HepG2 (cell line): ENCODE measurements at regions not wholly inside any gene's neighbourhood (a gene's known extent, or its start where the extent isn't known, plus 50 kb on each side); places are given as distances from the start of the nearest gene placed in this dataset.

Source experiments
- ATAC-seq: fragments of 200-7000 bp; cut with Tn5 transposase; 3 replicates; pipeline ENCODE4 v1.9.1; 2020; ENCODE audit warnings: mild to moderate bottlenecking, moderate library complexity
- BruUV-seq: library from RNA; stranded (reverse); fragments of 400-500 nt; replicated peaks from 2 replicates; lab custom pipeline; 2021; lab: Mats Ljungman, UMichigan
- CTCF ChIA-PET: fragments of 300-600 bp; formaldehyde crosslinking; extraction: SDS; loops from one replicate; lab custom pipeline; 2021; ENCODE audit warnings: low total read pairs, inconsistent platforms, low intra/inter-chr PET ratio; lab: Yijun Ruan, JAX
- POLR2A ChIA-PET: fragments of 350-600 bp; sonication (Branson Sonifier 250); formaldehyde crosslinking; loops from one replicate; lab custom pipeline; 2020; ENCODE audit warnings: antibody characterized with exemption, inconsistent platforms; lab: Yijun Ruan, JAX
- DNase-seq: peaks from one replicate; pipeline ENCODE4 v3.0.0-alpha.2; 2015; ENCODE audit warnings: low spot score
- FAIRE-seq: peaks from 3 replicates; lab custom pipeline; 2011; peaks lifted over from hg19 to GRCh38; lab: Jason Lieb, UNC
- H2AFZ ChIP-seq: one replicate; pipeline ENCODE4 v1.6.1; 2011; ENCODE audit warnings: low read length, inconsistent platforms
- H3K27ac ChIP-seq: fragments of 300-600 bp; 3 replicates; pipeline ENCODE4 v1.8.0; 2011; ENCODE audit warnings: mixed run types, mild to moderate bottlenecking, mixed read lengths, low read length, inconsistent platforms; ENCODE audit not compliant: insufficient read depth; ENCODE audit errors: extremely low read length
- H3K27me3 ChIP-seq, 2 experiments: fragments of 200-600 bp in 1 of 2; 2 replicates in 1 of 2; 3 replicates in 1 of 2; pipeline versions ENCODE4 v1.6.0 to v1.8.0; 2011; ENCODE audit warnings: low read length in 2 of 2, mild to moderate bottlenecking in 2 of 2, moderate library complexity in 2 of 2, inconsistent platforms in 1 of 2; ENCODE audit not compliant: insufficient read depth in 2 of 2, control insufficient read depth in 1 of 2
- H3K36me3 ChIP-seq, 2 experiments: fragments of 200-600 bp in 1 of 2; replicated peaks in 1 of 2; 2 replicates in 1 of 2; 3 replicates in 1 of 2; pipeline versions ENCODE4 v1.5.1 to v1.8.0; 2011; ENCODE audit warnings: low read length in 2 of 2, inconsistent platforms in 1 of 2; ENCODE audit not compliant: insufficient read depth in 2 of 2, control insufficient read depth in 1 of 2
- H3K4me1 ChIP-seq: 2 replicates; pipeline ENCODE4 v1.5.1; 2012; ENCODE audit warnings: low read length, inconsistent platforms; ENCODE audit not compliant: insufficient read depth
- H3K4me2 ChIP-seq: 2 replicates; pipeline ENCODE4 v1.6.0; 2011; ENCODE audit warnings: low read depth, low read length, inconsistent platforms
- H3K4me3 ChIP-seq, 3 experiments: fragments of 200-600 bp in 1 of 3; sonication (generic), shearing (Covaris generic) in 1 of 3; replicated peaks in 1 of 3; 2 replicates each; pipeline ENCODE4 v1.5.1; 2011 to 2016; ENCODE audit warnings: low read length in 3 of 3, inconsistent platforms in 2 of 3, low read depth in 2 of 3, mild to moderate bottlenecking in 2 of 3, control low read depth in 1 of 3, mixed read lengths in 1 of 3; ENCODE audit not compliant: insufficient read depth in 1 of 3
- H3K79me2 ChIP-seq: one replicate; pipeline ENCODE4 v1.6.1; 2011; ENCODE audit warnings: low read length, inconsistent platforms; ENCODE audit not compliant: insufficient read depth
- H3K9ac ChIP-seq: 2 replicates; pipeline ENCODE4 v1.6.0; 2011; ENCODE audit warnings: mild to moderate bottlenecking, low read depth, low read length, inconsistent platforms; ENCODE audit not compliant: insufficient read depth
- H3K9me3 ChIP-seq: 2 replicates; pipeline ENCODE4 v1.5.1; 2012; ENCODE audit warnings: mild to moderate bottlenecking, low read length
- H4K20me1 ChIP-seq: 2 replicates; pipeline ENCODE4 v1.6.0; 2011; ENCODE audit warnings: inconsistent platforms, mild to moderate bottlenecking, low read length, moderate library complexity; ENCODE audit not compliant: insufficient read depth
- FLYWCH1 ChIP-seq: sonication (generic); formaldehyde crosslinking; IDR thresholded peaks from 2 replicates; pipeline ENCODE4 v1.8.1; 2023; ENCODE audit warnings: mild to moderate bottlenecking, missing genetic modification reagents
- FOXK2 ChIP-seq: fragments of 450-650 bp; IDR thresholded peaks from 2 replicates; pipeline ENCODE4 v1.6.1; 2016
- GATAD1 ChIP-seq: IDR thresholded peaks from 2 replicates; pipeline ENCODE4 v1.6.1; 2016; ENCODE audit warnings: missing genetic modification reagents, missing compliant biosample characterization
- HDAC1 ChIP-seq: sonication (generic); formaldehyde crosslinking; IDR thresholded peaks from 2 replicates; pipeline ENCODE4 v1.5.1; 2020; ENCODE audit warnings: mild to moderate bottlenecking, missing genetic modification reagents
- HOXA9 ChIP-seq: sonication (generic); formaldehyde crosslinking; IDR thresholded peaks from 2 replicates; pipeline ENCODE4 v1.8.1; 2022; ENCODE audit warnings: missing genetic modification reagents, mild to moderate bottlenecking, moderate library complexity, borderline replicate concordance
- KDM6A ChIP-seq: IDR thresholded peaks from 2 replicates; pipeline ENCODE4 v1.6.1; 2016; ENCODE audit warnings: low read depth
- MAFF ChIP-seq: IDR thresholded peaks from 2 replicates; pipeline ENCODE4 v1.6.1; 2011; ENCODE audit warnings: low read depth, low read length, improper control_type of control experiment
- MBD4 ChIP-seq: IDR thresholded peaks from 2 replicates; pipeline ENCODE4 v1.6.1; 2012; ENCODE audit warnings: low read length, inconsistent platforms, borderline replicate concordance
- MEIS2 ChIP-seq: sonication (generic); formaldehyde crosslinking; IDR thresholded peaks from 2 replicates; pipeline ENCODE4 v1.9.0; 2021; ENCODE audit warnings: mild to moderate bottlenecking, missing genetic modification reagents
- MIXL1 ChIP-seq: IDR thresholded peaks from 2 replicates; pipeline ENCODE4 v1.6.1; 2016
- NBN ChIP-seq: fragments of 450-650 bp; conservative IDR thresholded peaks from 2 replicates; pipeline ENCODE4 v1.6.1; 2017
- NKX3-1 ChIP-seq: sonication (generic); formaldehyde crosslinking; IDR thresholded peaks from 2 replicates; pipeline ENCODE4 v1.5.0; 2020; ENCODE audit warnings: missing genetic modification reagents
- NR2C2 ChIP-seq: sonication (generic); formaldehyde crosslinking; IDR thresholded peaks from 2 replicates; pipeline ENCODE4 v1.4.0; 2020; ENCODE audit warnings: missing genetic modification reagents, mild to moderate bottlenecking, moderate library complexity, borderline replicate concordance
- SMARCE1 ChIP-seq: fragments of 450-650 bp; IDR thresholded peaks from 2 replicates; pipeline ENCODE4 v1.6.1; 2017; ENCODE audit warnings: borderline replicate concordance
- SRSF9 ChIP-seq: fragments of 200-400 bp; formaldehyde crosslinking; IDR thresholded peaks from 2 replicates; pipeline ENCODE4 v1.6.1; 2018; ENCODE audit warnings: borderline replicate concordance, mild to moderate bottlenecking, low read depth, low read length; ENCODE audit not compliant: insufficient read depth, poor library complexity, severe bottlenecking
- TBX2 ChIP-seq: sonication (generic); formaldehyde crosslinking; IDR thresholded peaks from 2 replicates; pipeline ENCODE4 v1.5.0; 2020; ENCODE audit warnings: missing genetic modification reagents, mild to moderate bottlenecking, borderline replicate concordance
- ZFP36L2 ChIP-seq: sonication (generic); formaldehyde crosslinking; IDR thresholded peaks from 2 replicates; pipeline ENCODE4 v1.4.0; 2020; ENCODE audit warnings: missing genetic modification reagents
- ZMYM2 ChIP-seq: sonication (generic); formaldehyde crosslinking; IDR thresholded peaks from 2 replicates; pipeline ENCODE4 v1.8.0; 2022; ENCODE audit warnings: mild to moderate bottlenecking, missing genetic modification reagents
- ZNF317 ChIP-seq: sonication (generic); formaldehyde crosslinking; IDR thresholded peaks from 2 replicates; pipeline ENCODE4 v1.5.0; 2020; ENCODE audit warnings: mild to moderate bottlenecking, missing genetic modification reagents
- ZNF326 ChIP-seq: sonication (generic); formaldehyde crosslinking; IDR thresholded peaks from 2 replicates; pipeline ENCODE4 v1.4.0; 2020; ENCODE audit warnings: missing genetic modification reagents, borderline replicate concordance
- ZNF329 ChIP-seq: sonication (generic); formaldehyde crosslinking; IDR thresholded peaks from 2 replicates; pipeline ENCODE4 v1.9.0; 2021; ENCODE audit warnings: low read depth, mild to moderate bottlenecking, missing genetic modification reagents
- ZNF652 ChIP-seq: IDR thresholded peaks from 2 replicates; pipeline ENCODE4 v1.6.1; 2016; ENCODE audit warnings: low read depth, borderline replicate concordance
- ZNF761 ChIP-seq: sonication (generic); formaldehyde crosslinking; conservative IDR thresholded peaks from 2 replicates; pipeline ENCODE4 v1.4.0; 2020; ENCODE audit warnings: mild to moderate bottlenecking, missing genetic modification reagents
- WGBS: methylation state at CpG from one replicate; pipeline ENCODE4 v1.1.6; 2017; ENCODE audit warnings: low lambda C conversion rate; 5-methylcytosine and 5-hydroxymethylcytosine counted together
- in situ Hi-C: cut with HindIII; loops from 2 replicates; pipeline ENCODE4 v1.10.0; 2017; ENCODE audit warnings: low pct_unique_long_range_greater_than_20kb; ENCODE audit not compliant: extremely low pct_ligation_motif_present
- intact Hi-C: fragments of 100-400 bp; cut with micrococcal nuclease; formaldehyde crosslinking; loops from one replicate; pipeline ENCODE4 v1.10.0; 2022; ENCODE audit not compliant: unreplicated experiment
- TF ChIP-seq, protein P1 (sequence below): sonication (generic); formaldehyde crosslinking; IDR thresholded peaks from 2 replicates; pipeline ENCODE4 v1.4.0; 2020; ENCODE audit warnings: mild to moderate bottlenecking, missing genetic modification reagents
- TF ChIP-seq, protein P2 (sequence below): sonication (generic); formaldehyde crosslinking; IDR thresholded peaks from 2 replicates; pipeline ENCODE4 v1.8.0; 2022; ENCODE audit warnings: mild to moderate bottlenecking, missing genetic modification reagents
- TF ChIP-seq, protein P3 (sequence below): sonication (generic); formaldehyde crosslinking; IDR thresholded peaks from 2 replicates; pipeline ENCODE4 v1.4.0; 2020; ENCODE audit warnings: missing genetic modification reagents
- TF ChIP-seq, protein P4 (sequence below): sonication (generic); formaldehyde crosslinking; IDR thresholded peaks from 2 replicates; pipeline ENCODE4 v1.4.0; 2020; ENCODE audit warnings: missing genetic modification reagents; ENCODE audit errors: not compliant biosample characterization

DNA sequence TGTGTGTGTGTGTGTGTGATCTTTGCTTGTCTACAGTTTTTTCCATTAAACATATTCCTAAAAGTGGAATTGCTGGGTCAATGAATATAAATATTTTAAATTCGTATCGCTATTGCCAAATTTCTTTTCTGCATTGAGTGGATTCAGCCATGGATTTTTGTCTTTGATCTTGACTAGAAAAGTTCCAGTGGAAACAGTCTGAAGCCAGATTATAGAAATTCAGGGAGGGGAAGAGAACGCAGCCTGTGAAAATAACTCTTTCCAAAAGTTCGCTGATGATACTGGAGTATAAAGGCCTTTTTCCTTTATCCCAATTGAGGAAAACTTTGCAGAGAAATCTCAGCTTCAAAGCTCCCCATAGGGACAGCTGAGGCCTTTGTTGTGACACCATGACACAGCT is 292.3 kb upstream of the CD180 start (continued):
- no peak for TF ChIP-seq SRSF9
- TF ChIP-seq KDM6A (CRISPR knock-in tag): no peak
- TF ChIP-seq MIXL1 (CRISPR knock-in tag): no peak
- no peak for TF ChIP-seq SMARCE1
- no peak for TF ChIP-seq ZNF329
- TF ChIP-seq HDAC1 (CRISPR knock-in tag): no peak
- no peak for TF ChIP-seq ZNF317 (CRISPR knock-in tag)
- no peak for TF ChIP-seq HOXA9 (CRISPR knock-in tag)
- TF ChIP-seq NBN: no peak
- no peak for TF ChIP-seq ZNF652 (CRISPR knock-in tag)
- TF ChIP-seq MBD4: no peak
- no peak for TF ChIP-seq GATAD1 (CRISPR knock-in tag)
- TF ChIP-seq NKX3-1: no peak
- TF ChIP-seq, protein P1, sequence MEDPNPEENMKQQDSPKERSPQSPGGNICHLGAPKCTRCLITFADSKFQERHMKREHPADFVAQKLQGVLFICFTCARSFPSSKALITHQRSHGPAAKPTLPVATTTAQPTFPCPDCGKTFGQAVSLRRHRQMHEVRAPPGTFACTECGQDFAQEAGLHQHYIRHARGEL (CRISPR knock-in tag): no peak

DNA sequence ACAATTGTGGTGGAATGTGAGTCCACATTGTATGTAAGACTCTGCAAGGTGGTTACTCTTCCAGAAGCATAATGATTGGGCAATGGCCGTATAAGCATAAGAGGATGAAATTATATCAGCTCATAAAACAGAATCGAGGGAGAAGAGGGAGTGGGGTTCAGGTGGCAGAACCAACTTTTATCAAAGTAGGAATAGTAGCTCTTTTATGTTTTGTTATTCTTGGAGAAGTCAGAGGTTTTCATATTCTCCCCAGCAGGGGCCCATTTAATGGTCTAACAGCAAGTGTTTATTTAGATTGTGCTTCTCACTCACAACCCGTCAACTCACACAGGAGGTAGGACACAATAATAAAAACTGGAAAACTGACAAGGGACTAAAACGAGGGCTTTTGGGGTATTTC is 291.3 kb upstream of the CD180 start:
- CTCF ChIA-PET: no interaction called here
- 26% methylated on average over 4 of the region's 4 CpGs for WGBS
- no peaks in the 10 kb centered on the region for H3K27me3 ChIP-seq
- H3K79me2 ChIP-seq: no peaks in the 10 kb centered on the region
- no peak overlapping the region for H3K4me2 ChIP-seq
- H3K36me3 ChIP-seq: no peaks in the 10 kb centered on the region
- no peak overlapping the region for H3K9ac ChIP-seq
- BruUV-seq: no TSS peak
- H3K9me3 ChIP-seq: no peaks in the 10 kb centered on the region
- FAIRE-seq (no peak), ATAC-seq (no peak), DNase-seq (no peak)
- no peak overlapping the region for H2AFZ ChIP-seq
- in situ Hi-C loops (no loop called here), intact Hi-C loops (no loop called here)
- no peaks in the 10 kb centered on the region for H3K4me1 ChIP-seq
- no peak overlapping the region for H3K4me3 ChIP-seq
- H3K27ac ChIP-seq: no peak overlapping the region
- no peaks in the 10 kb centered on the region for H4K20me1 ChIP-seq
- POLR2A ChIA-PET: no interaction called here
- TF ChIP-seq ZNF326 (CRISPR knock-in tag) (no peak), MAFF (no peak), FOXK2 (no peak), TBX2 (CRISPR knock-in tag) (no peak), ZMYM2 (no peak), MEIS2 (CRISPR knock-in tag) (no peak), ZFP36L2 (CRISPR knock-in tag) (no peak), ZNF761 (CRISPR knock-in tag) (no peak), FLYWCH1 (CRISPR knock-in tag) (no peak), NR2C2 (no peak)
- TF ChIP-seq, protein P2, sequence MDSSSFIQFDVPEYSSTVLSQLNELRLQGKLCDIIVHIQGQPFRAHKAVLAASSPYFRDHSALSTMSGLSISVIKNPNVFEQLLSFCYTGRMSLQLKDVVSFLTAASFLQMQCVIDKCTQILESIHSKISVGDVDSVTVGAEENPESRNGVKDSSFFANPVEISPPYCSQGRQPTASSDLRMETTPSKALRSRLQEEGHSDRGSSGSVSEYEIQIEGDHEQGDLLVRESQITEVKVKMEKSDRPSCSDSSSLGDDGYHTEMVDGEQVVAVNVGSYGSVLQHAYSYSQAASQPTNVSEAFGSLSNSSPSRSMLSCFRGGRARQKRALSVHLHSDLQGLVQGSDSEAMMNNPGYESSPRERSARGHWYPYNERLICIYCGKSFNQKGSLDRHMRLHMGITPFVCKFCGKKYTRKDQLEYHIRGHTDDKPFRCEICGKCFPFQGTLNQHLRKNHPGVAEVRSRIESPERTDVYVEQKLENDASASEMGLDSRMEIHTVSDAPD (CRISPR knock-in tag): no peak
- TF ChIP-seq, protein P3, sequence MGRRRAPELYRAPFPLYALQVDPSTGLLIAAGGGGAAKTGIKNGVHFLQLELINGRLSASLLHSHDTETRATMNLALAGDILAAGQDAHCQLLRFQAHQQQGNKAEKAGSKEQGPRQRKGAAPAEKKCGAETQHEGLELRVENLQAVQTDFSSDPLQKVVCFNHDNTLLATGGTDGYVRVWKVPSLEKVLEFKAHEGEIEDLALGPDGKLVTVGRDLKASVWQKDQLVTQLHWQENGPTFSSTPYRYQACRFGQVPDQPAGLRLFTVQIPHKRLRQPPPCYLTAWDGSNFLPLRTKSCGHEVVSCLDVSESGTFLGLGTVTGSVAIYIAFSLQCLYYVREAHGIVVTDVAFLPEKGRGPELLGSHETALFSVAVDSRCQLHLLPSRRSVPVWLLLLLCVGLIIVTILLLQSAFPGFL: no peak
- TF ChIP-seq, protein P4, sequence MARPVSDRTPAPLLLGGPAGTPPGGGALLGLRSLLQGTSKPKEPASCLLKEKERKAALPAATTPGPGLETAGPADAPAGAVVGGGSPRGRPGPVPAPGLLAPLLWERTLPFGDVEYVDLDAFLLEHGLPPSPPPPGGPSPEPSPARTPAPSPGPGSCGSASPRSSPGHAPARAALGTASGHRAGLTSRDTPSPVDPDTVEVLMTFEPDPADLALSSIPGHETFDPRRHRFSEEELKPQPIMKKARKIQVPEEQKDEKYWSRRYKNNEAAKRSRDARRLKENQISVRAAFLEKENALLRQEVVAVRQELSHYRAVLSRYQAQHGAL: no peak
